Activated CD8-positive, alpha-beta memory T cell treated with anti-CD3 and anti-CD28 coated beads, Interleukin-2, amount 50 U/mL, for 24 hours (primary cell): ENCODE measurements at regions not wholly inside any gene's neighbourhood (a gene's known extent, or its start where the extent isn't known, plus 50 kb on each side); places are given as distances from the start of the nearest gene placed in this dataset.

Experiments used
- DNase-seq: peaks from one replicate; pipeline ENCODE4 v3.0.0-alpha.2; 2020; ENCODE audit errors: extremely low read depth

GRCh38 chr17:73783945-73784603 is 139.8 kb upstream of the SDK2 start:
- DNase-seq, result no peak

GRCh38 chr17:73785496-73785895 is 141.3 kb upstream of the SDK2 start:
- no peak for DNase-seq

- no peak for DNase-seq
These were observed 141.9 kb upstream of the SDK2 start for GRCh38 chr17:73785958-73786743.

GRCh38 chr17:73787076-73788059 is 143.1 kb upstream of the SDK2 start:
- DNase-seq, result no peak

- no peak for DNase-seq
These were observed 143.9 kb upstream of the SDK2 start for GRCh38 chr17:73788111-73788510.

GRCh38 chr17:73791121-73791520 is 146.9 kb upstream of the SDK2 start:
- no peak for DNase-seq

GRCh38 chr17:73791631-73792030 is 147.4 kb upstream of the SDK2 start:
- no peak for DNase-seq

- DNase-seq, result no peak
These were observed 148.7 kb upstream of the SDK2 start for GRCh38 chr17:73792994-73793393.

GRCh38 chr17:73794336-73794735 is 150.1 kb upstream of the SDK2 start:
- DNase-seq, result no peak

GRCh38 chr17:73795730-73796129 is 151.5 kb upstream of the SDK2 start:
- DNase-seq, result no peak

GRCh38 chr17:73797594-73798110 is 153.4 kb upstream of the SDK2 start:
- no peak for DNase-seq

- no peak for DNase-seq
These were observed 154.0 kb upstream of the SDK2 start for GRCh38 chr17:73798111-73798748.

GRCh38 chr17:73799096-73799495 is 154.9 kb upstream of the SDK2 start:
- DNase-seq, result no peak

- DNase-seq, result no peak
These were observed 155.8 kb upstream of the SDK2 start for GRCh38 chr17:73799781-73800627.

GRCh38 chr17:73800893-73801292 is 156.6 kb upstream of the SDK2 start:
- DNase-seq, result no peak

- no peak for DNase-seq
These were observed 157.3 kb upstream of the SDK2 start for GRCh38 chr17:73801455-73802100.

GRCh38 chr17:73802314-73802713 is 158.1 kb upstream of the SDK2 start:
- no peak for DNase-seq

- no peak for DNase-seq
These were observed 158.6 kb upstream of the SDK2 start for GRCh38 chr17:73802871-73803270.

- no peak for DNase-seq
These were observed 159.8 kb upstream of the SDK2 start for GRCh38 chr17:73803964-73804435.

GRCh38 chr17:73806768-73807167 is 162.5 kb upstream of the SDK2 start:
- no peak for DNase-seq
